Neuron (in vitro differentiated cells): ENCODE measurements at regions not wholly inside any gene's neighbourhood (a gene's known extent, or its start where the extent isn't known, plus 50 kb on each side); places are given as distances from the start of the nearest gene placed in this dataset.
"Not testable (repeated sequence)": the region's sequence is repeated elsewhere in the genome, so short reads cannot be mapped to it uniquely, and the experiment has no call there.

ENCODE experiments used
- H2AFZ ChIP-seq: one replicate; pipeline ENCODE4 v1.6.1; 2013; ENCODE audit warnings: low read depth, mild to moderate bottlenecking, inconsistent platforms, low read length, moderate library complexity
- H3K27me3 ChIP-seq: one replicate; pipeline ENCODE4 v1.6.1; 2013; ENCODE audit warnings: low read length; ENCODE audit not compliant: insufficient read depth
- H3K36me3 ChIP-seq: one replicate; pipeline ENCODE4 v1.6.1; 2013; ENCODE audit warnings: low read length; ENCODE audit not compliant: insufficient read depth
- H3K4me1 ChIP-seq: one replicate; pipeline ENCODE4 v1.6.1; 2013; ENCODE audit warnings: low read length; ENCODE audit not compliant: insufficient read depth
- H3K4me3 ChIP-seq: 2 replicates; pipeline ENCODE4 v1.5.1; 2013; ENCODE audit warnings: mild to moderate bottlenecking, low read length, moderate library complexity
- H3K9me3 ChIP-seq: one replicate; pipeline ENCODE4 v1.6.1; 2013; ENCODE audit warnings: low read length

- no peak overlapping the region for H2AFZ ChIP-seq
- no peaks in the 10 kb centered on the region for H3K9me3 ChIP-seq
- H3K36me3 ChIP-seq, result no peaks in the 10 kb centered on the region
- H3K4me3 ChIP-seq, result no peak overlapping the region
- H3K27me3 ChIP-seq, result no peaks in the 10 kb centered on the region
- no peaks in the 10 kb centered on the region for H3K4me1 ChIP-seq
Observed at GRCh38 chr2:139424101-139424500, 643.9 kb upstream of the NXPH2 start.

DNA sequence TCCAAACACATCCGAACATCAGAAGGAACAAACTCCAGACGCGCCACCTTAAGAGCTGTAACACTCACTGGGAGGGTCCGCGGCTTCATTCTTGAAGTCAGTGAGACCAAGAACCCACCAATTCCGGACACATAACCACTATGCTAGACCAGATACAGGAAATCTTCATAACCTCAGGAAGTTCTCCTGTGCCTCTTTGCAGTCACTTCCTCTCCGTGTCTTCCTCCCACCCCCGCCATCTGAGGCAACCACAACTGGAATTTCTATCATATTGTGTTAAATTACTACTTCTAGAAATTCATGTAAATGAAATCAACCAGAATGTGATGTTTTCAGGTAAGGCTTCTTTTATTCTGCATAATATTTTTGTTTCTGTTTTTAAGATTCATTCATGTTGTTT, 631.0 kb upstream of the NXPH2 start:
- Histone ChIP-seq H3K36me3 (no peaks in the 10 kb centered on the region), H3K4me3 (no peak overlapping the region), H3K4me1 (no peaks in the 10 kb centered on the region), H3K27me3 (no peaks in the 10 kb centered on the region), H2AFZ (no peak overlapping the region), H3K9me3 (no peaks in the 10 kb centered on the region)

- H3K36me3 ChIP-seq, H3K4me3 ChIP-seq, H3K9me3 ChIP-seq, H2AFZ ChIP-seq, H3K4me1 ChIP-seq, H3K27me3 ChIP-seq: not testable (repeated sequence)
Observed at GRCh38 chr2:139410833-139411174, 630.6 kb upstream of the NXPH2 start.

DNA sequence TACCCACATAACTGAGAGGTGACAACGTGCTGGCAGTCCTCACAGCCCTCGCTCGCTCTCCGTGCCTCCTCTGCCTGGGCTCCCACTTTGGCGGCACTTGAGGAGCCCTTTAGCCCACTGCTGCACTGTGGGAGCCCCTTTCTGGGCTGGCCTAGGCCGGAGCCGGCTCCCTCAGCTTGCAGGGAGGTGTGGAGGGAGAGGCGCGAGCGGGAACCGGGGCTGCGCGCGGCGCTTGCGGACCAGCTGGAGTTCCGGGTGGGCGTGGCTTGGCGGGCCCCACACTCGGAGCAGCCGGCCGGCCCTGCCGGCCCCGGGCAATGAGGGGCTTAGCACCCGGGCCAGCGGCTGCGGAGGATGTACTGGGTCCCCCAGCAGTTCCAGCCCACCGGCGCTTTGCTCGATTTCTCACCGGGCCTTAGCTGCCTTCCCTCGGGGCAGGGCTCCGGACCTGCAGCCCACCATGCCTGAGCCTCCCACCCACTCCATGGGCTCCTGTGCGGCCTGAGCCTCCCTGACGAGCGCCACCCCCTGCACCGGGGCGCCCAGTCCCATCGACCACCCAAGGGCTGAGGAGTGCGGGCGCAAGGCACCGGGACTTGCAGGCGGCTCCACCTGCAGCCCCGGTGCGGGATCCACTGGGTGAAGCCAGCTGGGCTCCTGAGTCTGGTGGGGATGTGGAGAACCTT, 630.1 kb upstream of the NXPH2 start:
- H3K36me3 ChIP-seq, H3K27me3 ChIP-seq: not testable (repeated sequence)

DNA sequence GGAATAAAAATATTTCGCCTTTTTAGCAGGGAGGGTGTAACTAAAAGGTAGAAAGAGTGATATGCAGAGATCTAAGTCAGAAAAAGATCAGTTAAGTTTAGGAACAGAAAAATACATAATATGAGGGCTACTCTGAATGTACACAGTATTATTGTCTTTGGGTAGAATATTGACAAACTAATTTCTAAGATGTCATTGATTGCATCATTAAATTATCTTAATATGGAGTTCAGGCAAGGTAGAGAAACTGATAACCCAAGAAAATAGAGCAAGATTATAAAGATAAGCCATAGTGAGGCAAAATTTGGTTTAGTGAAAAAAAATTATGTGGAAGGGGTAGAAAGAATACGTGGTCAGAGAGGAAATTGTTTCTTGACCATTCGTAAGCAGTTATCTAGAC, 629.0 kb upstream of the NXPH2 start:
- no peaks in the 10 kb centered on the region for H3K36me3 ChIP-seq

More for the DNA sequence above, 630.1 kb upstream of the NXPH2 start:
- not testable (repeated sequence) for H2AFZ ChIP-seq, H3K4me3 ChIP-seq, H3K4me1 ChIP-seq, H3K9me3 ChIP-seq

DNA sequence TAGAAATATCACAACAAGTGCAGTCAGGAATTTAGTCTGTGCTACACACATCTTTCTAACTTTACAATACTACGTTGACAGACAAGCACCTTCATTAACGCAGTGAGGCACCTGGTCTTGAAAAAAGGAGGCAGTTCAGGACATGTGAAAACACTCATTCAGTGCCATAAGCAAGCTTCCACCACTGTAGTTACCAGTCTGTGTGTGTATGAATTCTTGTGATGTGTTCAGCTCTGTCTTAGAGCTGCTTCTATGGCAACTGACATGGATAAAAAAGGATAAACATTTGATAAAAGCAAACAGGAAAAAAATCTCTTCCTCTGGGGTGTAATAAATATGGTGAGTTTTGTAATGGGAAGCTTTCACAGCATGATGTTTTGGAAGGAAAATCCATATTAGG, 623.8 kb upstream of the NXPH2 start:
- no peak overlapping the region for H2AFZ ChIP-seq

More for the DNA sequence above, 629.0 kb upstream of the NXPH2 start:
- no peaks in the 10 kb centered on the region for H3K4me1 ChIP-seq
- no peak overlapping the region for H2AFZ ChIP-seq
- no peaks in the 10 kb centered on the region for H3K9me3 ChIP-seq
- H3K27me3 ChIP-seq, result no peaks in the 10 kb centered on the region
- no peak overlapping the region for H3K4me3 ChIP-seq

GRCh38 chr2:139394801-139395200, 614.6 kb upstream of the NXPH2 start:
- H3K27me3 ChIP-seq, result no peaks in the 10 kb centered on the region
- no peaks in the 10 kb centered on the region for H3K36me3 ChIP-seq
- H2AFZ ChIP-seq, result no peak overlapping the region
- H3K4me3 ChIP-seq, result no peak overlapping the region
- no peaks in the 10 kb centered on the region for H3K4me1 ChIP-seq
- no peaks in the 10 kb centered on the region for H3K9me3 ChIP-seq

More for the DNA sequence above, 623.8 kb upstream of the NXPH2 start:
- no peaks in the 10 kb centered on the region for H3K27me3 ChIP-seq
- no peaks in the 10 kb centered on the region for H3K36me3 ChIP-seq
- H3K4me3 ChIP-seq, result no peak overlapping the region
- H3K4me1 ChIP-seq, result no peaks in the 10 kb centered on the region
- H3K9me3 ChIP-seq, result no peaks in the 10 kb centered on the region

GRCh38 chr2:139389391-139389790, 609.2 kb upstream of the NXPH2 start:
- no peaks in the 10 kb centered on the region for H3K4me1 ChIP-seq
- H2AFZ ChIP-seq, result no peak overlapping the region
- H3K4me3 ChIP-seq, result no peak overlapping the region
- H3K36me3 ChIP-seq, result no peaks in the 10 kb centered on the region
- no peaks in the 10 kb centered on the region for H3K27me3 ChIP-seq
- H3K9me3 ChIP-seq, result no peaks in the 10 kb centered on the region

- no peaks in the 10 kb centered on the region for H3K36me3 ChIP-seq
Observed at GRCh38 chr2:139386401-139386800, 606.2 kb upstream of the NXPH2 start.

GRCh38 chr2:139383532-139383931, 603.3 kb upstream of the NXPH2 start:
- no peaks in the 10 kb centered on the region for H3K4me1 ChIP-seq
- H3K4me3 ChIP-seq, result no peak overlapping the region
- no peaks in the 10 kb centered on the region for H3K36me3 ChIP-seq
- no peaks in the 10 kb centered on the region for H3K27me3 ChIP-seq
- H2AFZ ChIP-seq, result no peak overlapping the region
- no peaks in the 10 kb centered on the region for H3K9me3 ChIP-seq

More at GRCh38 chr2:139386401-139386800, 606.2 kb upstream of the NXPH2 start:
- no peak overlapping the region for H3K4me3 ChIP-seq
- H2AFZ ChIP-seq, result no peak overlapping the region
- no peaks in the 10 kb centered on the region for H3K27me3 ChIP-seq
- H3K9me3 ChIP-seq, result no peaks in the 10 kb centered on the region
- H3K4me1 ChIP-seq, result no peaks in the 10 kb centered on the region

GRCh38 chr2:139380051-139380450, 599.9 kb upstream of the NXPH2 start:
- no peak overlapping the region for H3K4me3 ChIP-seq
- H2AFZ ChIP-seq, result no peak overlapping the region
- no peaks in the 10 kb centered on the region for H3K4me1 ChIP-seq
- H3K36me3 ChIP-seq, result no peaks in the 10 kb centered on the region
- no peaks in the 10 kb centered on the region for H3K9me3 ChIP-seq
- no peaks in the 10 kb centered on the region for H3K27me3 ChIP-seq

- Histone ChIP-seq H3K9me3 (no peaks in the 10 kb centered on the region), H2AFZ (no peak overlapping the region), H3K4me1 (no peaks in the 10 kb centered on the region), H3K4me3 (no peak overlapping the region), H3K36me3 (no peaks in the 10 kb centered on the region), H3K27me3 (no peaks in the 10 kb centered on the region)
Observed at GRCh38 chr2:139378373-139378772, 598.2 kb upstream of the NXPH2 start.

DNA sequence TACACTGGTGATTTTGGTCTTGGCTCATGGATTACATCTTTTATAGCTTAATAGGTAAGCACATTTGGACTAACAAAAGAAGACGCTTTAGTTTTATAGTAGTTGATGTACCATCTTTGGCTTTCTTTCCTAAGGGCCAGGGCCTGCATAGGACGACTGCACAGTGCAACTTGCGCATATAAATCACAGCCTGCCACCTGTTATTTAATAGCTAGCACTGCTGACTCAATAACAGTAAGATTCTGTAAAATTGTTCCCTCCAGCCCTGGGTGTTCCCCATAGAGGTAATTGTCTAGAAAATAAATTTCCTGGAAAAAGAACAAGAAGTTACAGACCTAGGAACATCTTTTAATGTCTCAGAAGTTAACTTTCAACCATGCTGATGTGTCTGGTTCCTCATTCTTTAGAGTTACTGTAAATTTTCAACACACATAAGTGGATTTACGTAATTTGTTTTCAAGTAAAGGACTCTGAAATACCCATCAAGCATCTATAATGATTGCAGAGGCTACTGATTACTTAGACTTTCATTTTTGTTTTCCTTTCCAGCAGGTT, 594.2 kb upstream of the NXPH2 start:
- H3K4me1 ChIP-seq, result no peaks in the 10 kb centered on the region
- no peaks in the 10 kb centered on the region for H3K36me3 ChIP-seq
- no peak overlapping the region for H3K4me3 ChIP-seq
- no peak overlapping the region for H2AFZ ChIP-seq
- no peaks in the 10 kb centered on the region for H3K27me3 ChIP-seq
- H3K9me3 ChIP-seq, result no peaks in the 10 kb centered on the region
